Keratinocyte (primary cell): ENCODE measurements at regions not wholly inside any gene's neighbourhood (a gene's known extent, or its start where the extent isn't known, plus 50 kb on each side); places are given as distances from the start of the nearest gene placed in this dataset.

Source experiments
- EZH2 ChIP-seq: IDR thresholded peaks from one replicate; pipeline ENCODE4 v1.6.1; 2012; ENCODE audit warnings: inconsistent platforms, mild to moderate bottlenecking, low read length, moderate library complexity
- TF ChIP-seq, protein P1 (sequence below), 3 experiments: IDR thresholded peaks in 1 of 3; conservative IDR thresholded peaks in 1 of 3; optimal IDR thresholded peaks in 1 of 3; 2 replicates in 2 of 3; 3 replicates in 1 of 3; pipeline versions ENCODE3 to v1.5.1; 2011; ENCODE audit warnings: low read length in 3 of 3, mild to moderate bottlenecking in 3 of 3, moderate library complexity in 2 of 3, control low read depth in 1 of 3, inconsistent platforms in 1 of 3; ENCODE audit not compliant: insufficient read depth in 2 of 3; ENCODE audit errors: extremely low read depth in 1 of 3

DNA sequence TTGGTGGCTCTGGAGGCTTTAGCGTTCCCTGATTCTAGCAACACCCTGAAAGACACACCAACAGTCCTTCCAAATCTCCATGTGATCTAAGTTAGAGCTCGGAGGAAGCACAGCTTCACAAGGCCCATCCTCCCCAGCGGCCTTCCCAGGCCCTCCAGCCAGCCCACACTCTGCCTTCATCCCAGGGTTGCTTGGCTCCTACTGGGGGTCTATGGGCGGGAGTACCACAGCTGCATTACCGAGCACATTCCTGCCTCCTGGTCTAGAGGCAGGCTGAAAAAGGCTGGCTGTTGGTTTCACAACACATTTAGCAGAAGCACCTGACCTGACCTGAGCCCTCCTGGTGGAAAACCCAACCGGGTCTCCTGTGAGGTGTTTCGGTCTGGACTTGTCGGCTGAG lies 54.7 kb upstream of the TRIM67 start:
- TF ChIP-seq, protein P1, sequence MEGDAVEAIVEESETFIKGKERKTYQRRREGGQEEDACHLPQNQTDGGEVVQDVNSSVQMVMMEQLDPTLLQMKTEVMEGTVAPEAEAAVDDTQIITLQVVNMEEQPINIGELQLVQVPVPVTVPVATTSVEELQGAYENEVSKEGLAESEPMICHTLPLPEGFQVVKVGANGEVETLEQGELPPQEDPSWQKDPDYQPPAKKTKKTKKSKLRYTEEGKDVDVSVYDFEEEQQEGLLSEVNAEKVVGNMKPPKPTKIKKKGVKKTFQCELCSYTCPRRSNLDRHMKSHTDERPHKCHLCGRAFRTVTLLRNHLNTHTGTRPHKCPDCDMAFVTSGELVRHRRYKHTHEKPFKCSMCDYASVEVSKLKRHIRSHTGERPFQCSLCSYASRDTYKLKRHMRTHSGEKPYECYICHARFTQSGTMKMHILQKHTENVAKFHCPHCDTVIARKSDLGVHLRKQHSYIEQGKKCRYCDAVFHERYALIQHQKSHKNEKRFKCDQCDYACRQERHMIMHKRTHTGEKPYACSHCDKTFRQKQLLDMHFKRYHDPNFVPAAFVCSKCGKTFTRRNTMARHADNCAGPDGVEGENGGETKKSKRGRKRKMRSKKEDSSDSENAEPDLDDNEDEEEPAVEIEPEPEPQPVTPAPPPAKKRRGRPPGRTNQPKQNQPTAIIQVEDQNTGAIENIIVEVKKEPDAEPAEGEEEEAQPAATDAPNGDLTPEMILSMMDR (optimal IDR thresholded peaks at IDR 0.05 in 1 of 3, IDR thresholded peaks at IDR 0.05 in 1 of 3, conservative IDR thresholded peaks at IDR 0.05 in 1 of 3; ENCODE audit: extremely low read depth in 1 of 3, insufficient read depth in 2 of 3, low read length in 3 of 3), result no peak
- TF ChIP-seq EZH2, result no peak
